Left ventricle myocardium inferior (tissue), 1 donor: ENCODE measurements at regions not wholly inside any gene's neighbourhood (a gene's known extent, or its start where the extent isn't known, plus 50 kb on each side); places are given as distances from the start of the nearest gene placed in this dataset.

Experiments used
- DNase-seq: peaks from one replicate; pipeline ENCODE4 v3.0.0-alpha.2; 2020
- H3K27ac ChIP-seq: fragments of 200-600 bp; replicated peaks from 2 replicates; pipeline ENCODE4 v1.8.0; 2021
- H3K27me3 ChIP-seq: fragments of 200-600 bp; 2 replicates; pipeline ENCODE4 v1.8.0; 2021; ENCODE audit warnings: low read depth
- H3K36me3 ChIP-seq: fragments of 200-600 bp; 2 replicates; pipeline ENCODE4 v1.8.0; 2021
- H3K4me1 ChIP-seq: fragments of 200-600 bp; 2 replicates; pipeline ENCODE4 v1.8.0; 2021
- H3K4me3 ChIP-seq: fragments of 200-600 bp; 2 replicates; pipeline ENCODE4 v1.8.0; 2021; ENCODE audit warnings: mild to moderate bottlenecking, moderate library complexity
- H3K9me3 ChIP-seq: fragments of 200-600 bp; replicated peaks from 2 replicates; pipeline ENCODE4 v1.8.0; 2021
- intact Hi-C: fragments of 100-400 bp; cut with micrococcal nuclease; formaldehyde crosslinking; loops from one replicate; pipeline ENCODE4 v1.11.0; 2022
- TF ChIP-seq, protein P1 (sequence below): fragments of 200-600 bp; IDR thresholded peaks from 2 replicates; pipeline ENCODE4 v1.8.0; 2021; ENCODE audit warnings: antibody characterized with exemption, mild to moderate bottlenecking, borderline replicate concordance
- donor health status: DM: no; HTN: yes; CAD: no; lungs with severe emphysema.

DNA sequence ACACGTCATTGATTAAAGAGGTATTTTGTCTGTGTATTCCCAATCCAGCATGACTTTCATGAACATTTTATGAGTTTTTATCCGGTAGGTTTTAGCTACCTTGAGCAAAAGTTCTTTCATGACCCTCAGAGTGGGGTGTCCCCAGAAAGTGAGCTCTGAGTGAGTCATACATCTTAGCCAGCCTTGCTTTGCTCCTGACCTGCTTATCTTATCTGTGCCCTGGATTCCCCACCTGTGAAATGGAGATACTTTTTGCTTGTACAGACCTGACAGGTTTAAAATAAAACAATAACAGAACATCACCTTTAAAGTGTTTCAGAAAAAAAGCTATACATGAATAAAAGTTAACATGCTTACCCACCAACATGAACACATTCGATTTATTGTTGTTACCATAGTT lies 202.8 kb upstream of the SOX5 start:
- TF ChIP-seq, protein P1, sequence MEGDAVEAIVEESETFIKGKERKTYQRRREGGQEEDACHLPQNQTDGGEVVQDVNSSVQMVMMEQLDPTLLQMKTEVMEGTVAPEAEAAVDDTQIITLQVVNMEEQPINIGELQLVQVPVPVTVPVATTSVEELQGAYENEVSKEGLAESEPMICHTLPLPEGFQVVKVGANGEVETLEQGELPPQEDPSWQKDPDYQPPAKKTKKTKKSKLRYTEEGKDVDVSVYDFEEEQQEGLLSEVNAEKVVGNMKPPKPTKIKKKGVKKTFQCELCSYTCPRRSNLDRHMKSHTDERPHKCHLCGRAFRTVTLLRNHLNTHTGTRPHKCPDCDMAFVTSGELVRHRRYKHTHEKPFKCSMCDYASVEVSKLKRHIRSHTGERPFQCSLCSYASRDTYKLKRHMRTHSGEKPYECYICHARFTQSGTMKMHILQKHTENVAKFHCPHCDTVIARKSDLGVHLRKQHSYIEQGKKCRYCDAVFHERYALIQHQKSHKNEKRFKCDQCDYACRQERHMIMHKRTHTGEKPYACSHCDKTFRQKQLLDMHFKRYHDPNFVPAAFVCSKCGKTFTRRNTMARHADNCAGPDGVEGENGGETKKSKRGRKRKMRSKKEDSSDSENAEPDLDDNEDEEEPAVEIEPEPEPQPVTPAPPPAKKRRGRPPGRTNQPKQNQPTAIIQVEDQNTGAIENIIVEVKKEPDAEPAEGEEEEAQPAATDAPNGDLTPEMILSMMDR, result no peak
- Histone ChIP-seq H3K27ac (no peak overlapping the region), H3K4me1 (no peaks in the 10 kb centered on the region), H3K9me3 (no peaks in the 10 kb centered on the region), H3K36me3 (no peaks in the 10 kb centered on the region), H3K27me3 (no peaks in the 10 kb centered on the region), H3K4me3 (no peak overlapping the region)
- no peak for DNase-seq
- intact Hi-C loops, result no loop called here

DNA sequence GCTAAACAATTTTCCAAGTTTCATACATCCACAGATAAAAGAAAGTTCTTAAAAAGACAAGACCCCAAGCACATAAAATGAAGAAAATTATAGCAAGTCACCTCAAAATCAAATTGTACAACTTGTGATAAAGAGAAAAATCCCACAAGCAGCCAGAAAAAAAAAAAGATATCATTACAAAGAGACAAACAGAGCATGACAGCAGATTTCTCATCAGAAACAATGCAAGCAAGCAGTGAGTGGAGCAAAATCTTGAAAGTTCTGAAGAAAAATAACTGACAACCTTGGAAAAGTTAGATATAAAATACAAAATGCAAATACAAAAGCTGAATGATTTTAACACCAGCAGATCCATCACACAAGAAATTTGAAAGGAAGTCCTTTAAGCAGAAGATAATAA lies 194.5 kb upstream of the SOX5 start:
- intact Hi-C loops, result no loop called here
- no peak overlapping the region for H3K27ac ChIP-seq
- no peak overlapping the region for H3K4me3 ChIP-seq
- H3K36me3 ChIP-seq, result no peaks in the 10 kb centered on the region
- H3K27me3 ChIP-seq, result no peaks in the 10 kb centered on the region
- peaks cover 12% of the 10 kb centered on the region for H3K9me3 ChIP-seq
- TF ChIP-seq, protein P1, result no peak
- no peaks in the 10 kb centered on the region for H3K4me1 ChIP-seq
- no peak for DNase-seq

DNA sequence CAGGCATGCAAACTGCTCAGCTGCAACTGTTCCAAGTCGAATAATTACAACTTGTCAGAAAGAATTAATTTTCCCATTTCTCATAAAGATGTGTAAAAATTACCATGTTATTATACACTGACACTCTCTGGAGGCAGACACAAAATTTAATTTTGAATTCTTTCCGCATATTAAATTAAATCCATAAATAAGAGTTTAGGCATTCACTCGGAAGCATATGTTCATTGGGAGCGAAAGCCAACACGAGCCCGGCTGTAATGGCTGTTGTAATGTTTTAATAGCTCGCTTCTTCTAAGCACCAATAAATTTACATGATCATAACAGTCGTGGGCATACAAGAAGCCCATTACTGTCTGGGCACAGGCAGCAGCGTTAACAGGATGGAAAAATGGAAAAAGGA lies 189.6 kb upstream of the SOX5 start:
- no peak for DNase-seq
- H3K9me3 ChIP-seq, result peaks cover 5% of the 10 kb centered on the region
- H3K27me3 ChIP-seq, result no peaks in the 10 kb centered on the region
- H3K4me1 ChIP-seq, result no peaks in the 10 kb centered on the region
- TF ChIP-seq, protein P1, result no peak
- intact Hi-C loops, result no loop called here
- no peak overlapping the region for H3K27ac ChIP-seq
- H3K36me3 ChIP-seq, result no peaks in the 10 kb centered on the region
- no peak overlapping the region for H3K4me3 ChIP-seq

DNA sequence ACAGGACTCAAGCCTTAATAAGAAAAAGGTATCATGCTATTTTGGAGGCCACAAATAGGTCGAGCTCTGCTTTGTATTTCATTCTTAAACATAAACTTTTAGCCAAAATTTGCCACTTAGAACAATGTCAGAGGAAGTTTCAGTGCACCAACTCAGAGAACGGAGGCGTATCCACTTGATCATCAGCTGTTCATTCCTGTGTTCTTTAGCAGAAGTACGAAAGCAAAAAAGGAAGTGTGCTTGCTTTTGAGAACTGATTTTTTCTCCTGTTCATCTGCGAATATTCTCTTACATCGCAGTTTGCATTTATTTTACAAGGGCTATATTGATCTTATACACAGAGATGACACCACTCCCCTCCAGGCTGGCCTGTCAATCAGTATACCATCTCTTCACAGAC lies 188.6 kb upstream of the SOX5 start:
- no peaks in the 10 kb centered on the region for H3K27me3 ChIP-seq
- no peaks in the 10 kb centered on the region for H3K36me3 ChIP-seq
- H3K4me1 ChIP-seq, result no peaks in the 10 kb centered on the region
- H3K27ac ChIP-seq, result no peak overlapping the region
- H3K4me3 ChIP-seq, result no peak overlapping the region
- TF ChIP-seq, protein P1, result no peak
- intact Hi-C loops, result no loop called here
- no peak for DNase-seq
- no peaks in the 10 kb centered on the region for H3K9me3 ChIP-seq

DNA sequence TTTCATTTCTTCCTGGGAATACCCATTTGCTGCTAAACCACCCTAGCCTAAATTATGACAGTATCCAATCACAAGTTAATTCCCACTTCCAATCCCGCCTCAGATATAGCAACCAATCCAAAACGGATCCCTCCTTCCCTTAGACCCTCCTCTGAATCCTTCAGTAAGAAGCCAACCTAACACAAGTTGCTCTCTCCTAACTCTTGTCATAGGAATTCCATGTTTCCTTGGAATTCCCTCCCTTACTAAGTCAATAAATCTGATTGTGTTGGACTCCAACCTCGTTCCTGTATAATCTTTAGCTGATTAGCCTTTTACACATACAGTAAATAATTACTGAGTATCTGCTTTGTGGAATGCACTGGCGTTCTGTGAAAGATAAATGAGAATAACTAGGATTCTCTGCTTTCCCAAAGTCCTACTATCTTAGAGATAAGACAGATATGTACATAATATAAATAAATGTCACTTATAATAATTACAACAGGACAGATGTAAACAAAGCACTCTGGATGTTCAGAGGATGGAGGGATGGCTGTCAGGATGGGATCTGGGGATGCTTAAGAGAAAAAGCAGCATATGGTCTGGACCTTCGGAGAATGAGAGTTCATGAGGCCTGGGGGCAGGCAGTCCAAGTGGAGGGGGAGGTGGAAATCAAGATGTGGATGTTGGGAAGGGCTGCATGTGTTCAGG lies 185.8 kb upstream of the SOX5 start:
- Histone ChIP-seq H3K27me3 (no peaks in the 10 kb centered on the region), H3K9me3 (no peaks in the 10 kb centered on the region), H3K36me3 (no peaks in the 10 kb centered on the region), H3K4me1 (no peaks in the 10 kb centered on the region), H3K4me3 (no peak overlapping the region), H3K27ac (no peak overlapping the region)
- TF ChIP-seq, protein P1, result no peak
- no peak for DNase-seq
- intact Hi-C loops, result no loop called here
